ENCODE measurements at regions not wholly inside any gene's neighbourhood (a gene's known extent, or its start where the extent isn't known, plus 50 kb on each side); places are given as distances from the start of the nearest gene placed in this dataset.

DNA sequence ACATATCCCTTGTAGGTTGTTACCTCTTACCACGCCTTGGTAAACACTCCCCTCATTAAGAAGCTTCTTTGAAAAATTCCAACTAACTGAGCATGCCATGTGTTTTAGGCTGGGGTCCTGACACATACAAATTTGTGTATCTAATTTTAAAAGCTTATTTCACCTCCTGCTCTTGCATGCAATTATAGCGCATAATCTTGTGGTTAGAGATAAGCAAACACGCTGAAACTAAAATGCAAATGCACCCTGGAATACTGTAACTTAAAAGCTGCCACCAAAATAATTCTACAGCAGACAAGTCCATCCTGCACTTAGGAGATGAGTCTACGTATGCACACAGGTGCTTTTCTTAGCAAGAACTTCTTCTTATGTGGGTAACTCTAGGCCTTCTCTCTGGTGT is 990.2 kb downstream of the TSN start:
- no peak overlapping the region for H3K4me3 ChIP-seq (ENCODE audit: low read depth, low read length)
- TF ChIP-seq, protein P1, sequence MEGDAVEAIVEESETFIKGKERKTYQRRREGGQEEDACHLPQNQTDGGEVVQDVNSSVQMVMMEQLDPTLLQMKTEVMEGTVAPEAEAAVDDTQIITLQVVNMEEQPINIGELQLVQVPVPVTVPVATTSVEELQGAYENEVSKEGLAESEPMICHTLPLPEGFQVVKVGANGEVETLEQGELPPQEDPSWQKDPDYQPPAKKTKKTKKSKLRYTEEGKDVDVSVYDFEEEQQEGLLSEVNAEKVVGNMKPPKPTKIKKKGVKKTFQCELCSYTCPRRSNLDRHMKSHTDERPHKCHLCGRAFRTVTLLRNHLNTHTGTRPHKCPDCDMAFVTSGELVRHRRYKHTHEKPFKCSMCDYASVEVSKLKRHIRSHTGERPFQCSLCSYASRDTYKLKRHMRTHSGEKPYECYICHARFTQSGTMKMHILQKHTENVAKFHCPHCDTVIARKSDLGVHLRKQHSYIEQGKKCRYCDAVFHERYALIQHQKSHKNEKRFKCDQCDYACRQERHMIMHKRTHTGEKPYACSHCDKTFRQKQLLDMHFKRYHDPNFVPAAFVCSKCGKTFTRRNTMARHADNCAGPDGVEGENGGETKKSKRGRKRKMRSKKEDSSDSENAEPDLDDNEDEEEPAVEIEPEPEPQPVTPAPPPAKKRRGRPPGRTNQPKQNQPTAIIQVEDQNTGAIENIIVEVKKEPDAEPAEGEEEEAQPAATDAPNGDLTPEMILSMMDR (IDR thresholded peaks at IDR 0.05; ENCODE audit: low read depth, low read length), result no peak
- in situ Hi-C loops (cut with HindIII; ENCODE audit: low sequenced_read_pairs), result no loop called here
- no peak for DNase-seq (ENCODE audit: low read depth, low spot score)

- H3K4me3 ChIP-seq (ENCODE audit: low read depth, low read length), result no peak overlapping the region
- DNase-seq (ENCODE audit: low read depth, low spot score), result no peak
- in situ Hi-C loops (cut with HindIII; ENCODE audit: low sequenced_read_pairs), result no loop called here
- TF ChIP-seq, protein P1 (IDR thresholded peaks at IDR 0.05; ENCODE audit: low read depth, low read length), result no peak
Measured at GRCh38 chr2:122747670-122748069, 992.2 kb downstream of the TSN start.

DNA sequence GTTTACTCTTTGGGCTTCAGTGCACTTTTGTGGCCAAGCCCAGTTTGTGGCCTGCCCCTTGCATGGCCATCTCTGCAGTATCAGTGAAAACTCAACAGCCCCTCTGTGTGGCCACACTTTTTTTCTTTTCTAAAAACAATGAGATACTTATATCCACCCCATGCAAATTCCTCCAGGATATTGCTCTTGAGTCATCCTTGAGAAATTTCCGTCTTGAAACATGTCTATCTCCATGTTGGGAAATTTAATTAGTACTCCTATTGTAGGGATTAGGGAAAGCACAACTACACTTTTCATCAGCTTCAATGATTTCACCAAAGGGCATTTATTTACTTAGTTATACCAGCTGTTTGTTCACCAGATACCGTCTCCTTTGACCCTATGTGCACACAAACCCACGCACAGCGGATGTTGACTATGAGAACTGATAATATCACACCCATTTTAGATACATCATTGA is 993.1 kb downstream of the TSN start:
- DNase-seq (ENCODE audit: low read depth, low spot score), result peak; percentile 51
- TF ChIP-seq, protein P1 (IDR thresholded peaks at IDR 0.05; ENCODE audit: low read depth, low read length), result no peak
- in situ Hi-C loops (cut with HindIII; ENCODE audit: low sequenced_read_pairs), result no loop called here

DNA sequence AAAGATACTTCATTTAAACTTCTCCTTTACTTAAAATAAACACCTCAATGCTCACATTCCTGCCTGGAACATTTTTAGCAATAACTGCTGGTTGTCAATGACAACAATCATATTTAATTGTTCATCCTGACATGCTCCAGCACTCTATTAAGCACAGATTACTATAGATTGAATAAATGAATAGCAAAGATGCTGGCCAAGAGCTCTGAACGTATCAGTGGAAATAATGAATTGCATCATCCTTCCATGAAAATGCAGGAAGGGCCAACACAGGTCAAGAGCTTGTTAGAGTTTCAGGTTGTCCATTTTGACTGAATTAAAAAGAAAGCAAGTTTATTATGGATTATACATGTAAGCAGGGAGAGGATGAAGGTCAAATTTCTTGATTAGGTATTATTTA is 994.0 kb downstream of the TSN start:
- TF ChIP-seq, protein P1 (IDR thresholded peaks at IDR 0.05; ENCODE audit: low read depth, low read length), result no peak
- H3K4me3 ChIP-seq (ENCODE audit: low read depth, low read length), result no peak overlapping the region
- no peak for DNase-seq (ENCODE audit: low read depth, low spot score)
- in situ Hi-C loops (cut with HindIII; ENCODE audit: low sequenced_read_pairs), result no loop called here

More for the DNA sequence above, 993.1 kb downstream of the TSN start:
- no peak overlapping the region for H3K4me3 ChIP-seq (ENCODE audit: low read depth, low read length)

GRCh38 chr2:122750095-122750494 is 994.6 kb downstream of the TSN start:
- no peak for DNase-seq (ENCODE audit: low read depth, low spot score)
- TF ChIP-seq, protein P1 (IDR thresholded peaks at IDR 0.05; ENCODE audit: low read depth, low read length), result no peak
- in situ Hi-C loops (cut with HindIII; ENCODE audit: low sequenced_read_pairs), result no loop called here
- no peak overlapping the region for H3K4me3 ChIP-seq (ENCODE audit: low read depth, low read length)

DNA sequence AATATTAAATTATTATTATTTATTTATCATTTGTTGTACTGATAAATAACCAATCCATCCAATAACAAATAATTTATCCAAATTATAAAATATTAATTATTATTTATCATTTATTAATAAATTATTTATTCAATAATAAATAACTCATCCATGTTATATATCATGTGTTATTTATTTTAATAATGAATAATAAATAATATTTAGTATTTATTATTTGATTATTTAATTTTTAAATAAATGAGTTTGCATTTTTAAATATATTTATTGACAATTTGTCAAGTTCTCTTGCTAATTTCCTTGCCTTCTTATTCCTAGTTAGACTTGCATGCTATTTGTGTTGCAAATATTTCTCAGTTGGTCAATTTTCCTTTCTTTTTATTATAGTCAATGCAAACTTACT is 995.4 kb downstream of the TSN start:
- in situ Hi-C loops (cut with HindIII; ENCODE audit: low sequenced_read_pairs), result no loop called here
- TF ChIP-seq, protein P1 (IDR thresholded peaks at IDR 0.05; ENCODE audit: low read depth, low read length), result no peak
- H3K4me3 ChIP-seq (ENCODE audit: low read depth, low read length), result no peak overlapping the region
- no peak for DNase-seq (ENCODE audit: low read depth, low spot score)

- in situ Hi-C loops (cut with HindIII; ENCODE audit: low sequenced_read_pairs), result no loop called here
- no peak for DNase-seq (ENCODE audit: low read depth, low spot score)
- TF ChIP-seq, protein P1 (IDR thresholded peaks at IDR 0.05; ENCODE audit: low read depth, low read length), result no peak
Measured at GRCh38 chr2:122753336-122753735, 997.9 kb downstream of the TSN start.

More at GRCh38 chr2:122753336-122753735, 997.9 kb downstream of the TSN start:
- H3K4me3 ChIP-seq (ENCODE audit: low read depth, low read length), result no peak overlapping the region

All from astrocyte of the spinal cord (primary cell).